ACC112 (cell line): ENCODE measurements at regions not wholly inside any gene's neighbourhood (a gene's known extent, or its start where the extent isn't known, plus 50 kb on each side); places are given as distances from the start of the nearest gene placed in this dataset.

ENCODE experiments used
- H2AFZ ChIP-seq: fragments of 200-600 bp; sonication (generic); one replicate; pipeline ENCODE4 v1.6.0; 2017; ENCODE audit warnings: antibody characterized with exemption, low read length; ENCODE audit not compliant: unreplicated experiment
- H3K27ac ChIP-seq: fragments of 200-600 bp; sonication (generic); 2 replicates; pipeline ENCODE4 v1.5.1; 2014; ENCODE audit warnings: low read depth, mild to moderate bottlenecking, antibody characterized with exemption, low read length, moderate library complexity
- H3K27me3 ChIP-seq: fragments of 200-600 bp; sonication (generic); 2 replicates; pipeline ENCODE4 v1.6.1; 2014; ENCODE audit warnings: mild to moderate bottlenecking, antibody characterized with exemption, low read length, moderate library complexity, mixed read lengths; ENCODE audit not compliant: insufficient read depth
- H3K36me3 ChIP-seq: fragments of 200-600 bp; sonication (generic); 2 replicates; pipeline ENCODE4 v1.6.1; 2016; ENCODE audit warnings: mild to moderate bottlenecking, antibody characterized with exemption, low read length, moderate library complexity, mixed read lengths; ENCODE audit not compliant: insufficient read depth
- H3K4me1 ChIP-seq: fragments of 200-600 bp; sonication (generic); one replicate; pipeline ENCODE4 v1.6.1; 2016; ENCODE audit warnings: low read length, mixed read lengths; ENCODE audit not compliant: insufficient read depth, unreplicated experiment, control insufficient read depth
- H3K4me3 ChIP-seq: fragments of 200-600 bp; sonication (generic); 2 replicates; pipeline ENCODE4 v1.5.1; 2014; ENCODE audit warnings: mild to moderate bottlenecking, low read depth, low read length
- H3K79me2 ChIP-seq: fragments of 200-600 bp; sonication (generic); one replicate; pipeline ENCODE4 v1.6.0; 2016; ENCODE audit warnings: low read length; ENCODE audit not compliant: control insufficient read depth, unreplicated experiment, insufficient read depth

DNA sequence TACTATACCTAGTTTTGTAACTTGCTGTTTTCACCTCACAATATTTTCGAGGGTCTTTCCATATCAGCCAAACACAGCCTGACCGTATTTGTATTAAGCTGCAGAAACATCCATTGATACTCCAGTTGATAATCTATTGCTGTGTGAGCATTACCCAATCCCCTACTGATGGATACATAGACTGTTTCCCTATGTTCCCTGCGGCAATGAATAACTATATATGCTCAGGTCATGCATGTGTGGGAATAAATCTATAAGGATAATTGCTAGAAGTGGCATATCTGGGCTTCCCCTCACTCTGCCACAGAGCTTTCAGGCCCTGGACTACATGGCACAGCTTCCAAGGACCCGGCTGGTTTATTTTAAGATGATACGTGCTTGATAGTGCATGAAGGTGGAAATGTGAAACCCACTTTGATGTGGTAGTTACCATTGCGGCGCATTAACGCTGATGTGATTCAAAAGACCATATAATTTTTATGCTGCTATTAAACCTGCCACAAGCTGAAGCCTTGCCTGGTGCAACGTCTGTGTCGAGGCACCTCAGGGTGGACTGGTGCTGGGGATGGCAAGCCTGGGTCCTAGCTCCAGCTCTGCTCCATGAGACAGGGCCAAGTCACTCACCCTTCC, 81.4 kb upstream of the KCNK12 start:
- H3K36me3 ChIP-seq: no peaks in the 10 kb centered on the region
- no peaks in the 10 kb centered on the region for H3K79me2 ChIP-seq
- no peak overlapping the region for H2AFZ ChIP-seq
- H3K27me3 ChIP-seq: peaks cover 32% of the 10 kb centered on the region
- H3K4me3 ChIP-seq: no peak overlapping the region
- no peak overlapping the region for H3K27ac ChIP-seq
- no peaks in the 10 kb centered on the region for H3K4me1 ChIP-seq

DNA sequence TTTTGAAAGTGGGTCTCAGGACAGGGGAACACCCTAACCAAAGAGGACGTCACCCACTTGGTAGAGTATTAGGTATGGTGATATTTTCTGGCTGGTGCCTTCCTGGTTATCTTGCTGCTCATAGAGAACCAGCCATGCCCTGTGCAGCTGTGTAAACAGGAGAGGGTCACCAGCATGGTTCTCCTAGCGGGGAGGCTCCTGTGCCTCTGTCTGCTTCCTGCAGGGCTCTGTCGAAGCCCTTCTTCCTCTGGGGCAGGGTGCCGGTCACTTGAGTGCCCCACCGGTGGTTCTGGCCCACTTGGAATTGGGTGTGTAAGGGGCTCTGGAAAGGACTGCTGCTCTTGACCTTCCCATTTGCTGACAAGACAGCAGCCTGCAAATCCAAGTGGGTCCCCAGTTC, 80.5 kb upstream of the KCNK12 start:
- Histone ChIP-seq H3K36me3 (no peaks in the 10 kb centered on the region), H3K27ac (no peak overlapping the region), H3K79me2 (no peaks in the 10 kb centered on the region), H3K4me3 (no peak overlapping the region), H3K4me1 (no peaks in the 10 kb centered on the region), H2AFZ (no peak overlapping the region), H3K27me3 (peaks cover 32% of the 10 kb centered on the region)

DNA sequence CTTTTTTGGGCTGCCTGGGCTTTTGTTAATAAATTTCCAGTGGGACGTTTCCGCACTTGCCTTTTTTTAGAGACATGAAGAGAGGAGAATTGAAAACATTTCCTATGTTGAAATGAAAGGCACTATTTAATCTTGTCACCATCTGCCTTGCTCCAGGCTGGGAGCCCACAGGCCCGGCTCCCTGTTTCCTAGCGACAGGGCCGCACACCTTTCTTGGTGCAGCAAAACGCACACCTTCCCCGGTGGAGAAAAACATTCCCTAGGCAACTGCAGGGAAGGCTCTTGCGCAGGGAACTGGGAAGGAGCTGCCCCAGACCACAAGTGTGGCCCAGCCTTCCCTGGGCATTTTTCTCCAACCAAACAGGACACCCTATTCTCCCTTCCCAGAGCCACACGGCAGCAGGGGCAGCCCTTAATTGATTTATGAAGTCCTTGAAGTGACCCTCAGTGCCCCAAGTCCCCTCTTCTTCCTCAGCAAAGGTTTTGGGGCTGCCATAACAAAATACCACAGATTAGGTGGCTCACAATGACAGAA, 79.3 kb upstream of the KCNK12 start:
- no peak overlapping the region for H3K27ac ChIP-seq
- H3K4me3 ChIP-seq: no peak overlapping the region
- H3K36me3 ChIP-seq: no peaks in the 10 kb centered on the region
- no peak overlapping the region for H2AFZ ChIP-seq
- H3K27me3 ChIP-seq: peaks cover 32% of the 10 kb centered on the region
- no peaks in the 10 kb centered on the region for H3K79me2 ChIP-seq
- H3K4me1 ChIP-seq: no peaks in the 10 kb centered on the region

DNA sequence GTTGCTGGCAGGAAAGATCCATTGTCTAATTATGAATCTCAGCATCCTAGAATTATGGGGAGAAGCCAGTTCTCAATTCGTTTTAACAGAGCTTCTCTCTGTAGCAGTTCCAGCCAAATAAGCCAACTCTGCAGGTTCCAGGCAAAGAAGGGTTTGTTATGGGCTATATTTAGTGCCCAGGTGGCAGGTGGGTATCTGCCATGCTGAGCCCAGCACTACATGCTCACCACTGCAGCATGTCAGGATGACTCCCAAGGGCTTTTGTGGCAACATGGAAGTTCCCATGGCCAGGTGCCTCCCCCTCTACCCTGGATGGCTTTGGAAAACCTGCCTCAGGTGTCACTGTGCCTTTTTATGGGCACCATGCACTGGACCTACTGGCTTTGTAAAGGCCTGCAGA, 74.5 kb upstream of the KCNK12 start:
- H3K79me2 ChIP-seq: no peaks in the 10 kb centered on the region
- no peaks in the 10 kb centered on the region for H3K36me3 ChIP-seq
- no peak overlapping the region for H2AFZ ChIP-seq
- H3K27me3 ChIP-seq: peaks cover 14% of the 10 kb centered on the region; the same call in 1 of the 2 replicates
- peaks cover 10% of the 10 kb centered on the region for H3K4me1 ChIP-seq
- no peak overlapping the region for H3K27ac ChIP-seq
- H3K4me3 ChIP-seq: no peak overlapping the region

DNA sequence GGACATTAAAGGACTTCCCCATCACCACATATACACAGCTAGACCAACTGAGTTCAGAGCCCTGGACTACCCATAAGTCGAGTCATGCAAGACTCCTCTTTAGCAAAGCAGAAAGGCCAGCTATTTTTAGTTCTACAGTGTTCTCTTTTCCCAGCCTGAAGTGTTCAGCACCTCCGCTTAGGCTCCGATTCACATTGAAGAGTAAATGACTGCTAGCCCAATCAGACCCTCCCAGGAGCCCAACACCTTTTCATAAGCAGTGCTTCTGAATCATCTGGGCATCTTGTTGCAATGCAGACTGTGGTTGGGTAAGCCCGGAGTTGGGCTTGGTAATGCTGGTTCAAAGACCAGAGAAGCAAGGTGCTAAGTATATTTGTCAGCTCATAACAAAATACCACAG, 73.6 kb upstream of the KCNK12 start:
- no peak overlapping the region for H3K27ac ChIP-seq
- no peak overlapping the region for H3K4me3 ChIP-seq
- H2AFZ ChIP-seq: no peak overlapping the region
- peaks cover 5% of the 10 kb centered on the region; the same call in 1 of the 2 replicates for H3K27me3 ChIP-seq
- H3K4me1 ChIP-seq: peaks cover 11% of the 10 kb centered on the region
- no peaks in the 10 kb centered on the region for H3K36me3 ChIP-seq
- H3K79me2 ChIP-seq: no peaks in the 10 kb centered on the region

DNA sequence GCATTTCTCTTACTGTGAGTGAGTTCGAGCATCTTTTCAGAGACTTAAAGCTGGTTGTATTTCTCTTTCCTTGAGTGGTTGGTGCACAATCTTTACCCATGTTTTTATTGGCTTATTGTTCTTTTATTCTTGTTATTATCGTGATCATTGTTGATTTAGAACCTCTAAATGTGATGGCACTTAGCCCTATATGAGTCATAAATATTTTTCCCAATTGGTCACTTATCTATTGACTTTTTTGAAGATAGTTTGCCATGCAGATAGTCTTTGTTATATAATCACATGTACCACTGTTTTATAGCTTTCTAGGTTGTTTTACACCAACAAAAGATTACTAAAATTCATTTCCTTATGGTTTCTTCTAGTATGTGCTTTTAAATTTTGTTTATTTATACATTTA, 70.6 kb upstream of the KCNK12 start:
- 0 out of 2 replicates have a peak, but pooled peaks cover 5% of the 10 kb centered on the region for H3K27me3 ChIP-seq
- H3K4me3 ChIP-seq: no peak overlapping the region
- no peak overlapping the region for H2AFZ ChIP-seq
- peaks cover 14% of the 10 kb centered on the region for H3K4me1 ChIP-seq
- H3K79me2 ChIP-seq: no peaks in the 10 kb centered on the region
- no peaks in the 10 kb centered on the region for H3K36me3 ChIP-seq
- H3K27ac ChIP-seq: no peak overlapping the region

DNA sequence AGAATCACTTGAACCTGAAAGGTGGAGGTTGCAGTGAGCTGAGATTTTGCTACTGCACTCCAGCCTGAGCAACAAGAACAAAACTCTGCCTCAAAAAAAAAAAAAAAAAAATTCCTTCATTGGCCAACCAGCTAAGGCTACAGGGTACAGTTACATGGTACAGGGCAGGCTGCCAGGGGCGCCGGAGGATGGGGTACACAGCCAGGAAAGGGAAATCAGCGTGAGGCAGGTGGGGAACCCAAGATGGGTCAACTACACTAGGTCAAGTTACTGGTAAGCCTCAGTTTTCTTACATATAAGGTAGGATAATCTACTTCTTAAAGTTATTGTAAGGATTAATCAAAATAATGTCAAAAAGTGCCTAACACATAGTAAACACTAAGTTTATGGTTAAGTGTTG, 69.6 kb upstream of the KCNK12 start:
- Histone ChIP-seq H3K27ac (no peak overlapping the region), H2AFZ (no peak overlapping the region), H3K4me3 (no peak overlapping the region), H3K4me1 (peaks cover 14% of the 10 kb centered on the region), H3K36me3 (no peaks in the 10 kb centered on the region), H3K27me3 (0 out of 2 replicates have a peak, but pooled peaks cover 5% of the 10 kb centered on the region), H3K79me2 (no peaks in the 10 kb centered on the region)

DNA sequence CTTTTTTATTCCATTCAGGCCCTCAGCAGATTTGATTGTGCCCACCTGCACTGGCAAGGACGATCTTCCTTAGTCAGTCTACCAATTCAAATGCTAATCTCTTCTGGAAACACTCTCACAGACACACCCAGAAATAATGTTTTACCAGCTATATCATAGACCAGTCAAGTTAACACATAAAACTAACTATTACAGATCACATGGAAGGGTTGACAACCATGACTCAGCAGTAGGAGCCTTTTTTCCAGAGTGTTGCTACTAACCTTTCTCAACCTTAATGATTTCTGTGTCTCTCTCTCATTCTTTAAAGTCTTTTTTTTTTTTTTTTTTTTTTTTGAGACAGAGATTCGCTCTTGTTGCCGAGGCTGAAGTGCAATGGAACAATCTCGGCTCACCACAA, 68.7 kb upstream of the KCNK12 start:
- no peak overlapping the region for H3K4me3 ChIP-seq
- H3K27ac ChIP-seq: no peak overlapping the region
- 0 out of 2 replicates have a peak, but pooled peaks cover 5% of the 10 kb centered on the region for H3K27me3 ChIP-seq
- H3K4me1 ChIP-seq: peaks cover 14% of the 10 kb centered on the region
- no peak overlapping the region for H2AFZ ChIP-seq
- no peaks in the 10 kb centered on the region for H3K79me2 ChIP-seq
- H3K36me3 ChIP-seq: no peaks in the 10 kb centered on the region

DNA sequence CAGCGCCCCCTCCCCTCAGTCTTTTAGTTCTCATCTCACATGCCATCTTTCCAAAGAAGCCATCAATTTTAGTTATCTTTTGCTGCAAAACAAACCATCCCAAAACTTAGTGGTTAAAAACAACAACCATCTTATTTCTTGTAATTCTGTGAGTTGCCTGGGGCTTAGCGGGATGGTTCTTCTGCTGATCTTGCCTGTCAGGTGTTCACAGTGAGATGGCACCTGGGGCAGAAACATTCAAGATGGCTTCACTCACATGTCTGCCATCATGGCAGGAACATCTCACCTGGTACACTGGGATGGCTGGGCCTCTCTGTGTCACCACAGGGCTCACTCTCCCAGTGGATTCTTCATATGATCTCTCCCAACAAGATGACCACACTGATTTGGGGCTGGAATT, 67.6 kb upstream of the KCNK12 start:
- Histone ChIP-seq H3K27me3 (0 out of 2 replicates have a peak, but pooled peaks cover under 1% of the 10 kb centered on the region), H3K4me1 (peaks cover 14% of the 10 kb centered on the region), H3K4me3 (no peak overlapping the region)

DNA sequence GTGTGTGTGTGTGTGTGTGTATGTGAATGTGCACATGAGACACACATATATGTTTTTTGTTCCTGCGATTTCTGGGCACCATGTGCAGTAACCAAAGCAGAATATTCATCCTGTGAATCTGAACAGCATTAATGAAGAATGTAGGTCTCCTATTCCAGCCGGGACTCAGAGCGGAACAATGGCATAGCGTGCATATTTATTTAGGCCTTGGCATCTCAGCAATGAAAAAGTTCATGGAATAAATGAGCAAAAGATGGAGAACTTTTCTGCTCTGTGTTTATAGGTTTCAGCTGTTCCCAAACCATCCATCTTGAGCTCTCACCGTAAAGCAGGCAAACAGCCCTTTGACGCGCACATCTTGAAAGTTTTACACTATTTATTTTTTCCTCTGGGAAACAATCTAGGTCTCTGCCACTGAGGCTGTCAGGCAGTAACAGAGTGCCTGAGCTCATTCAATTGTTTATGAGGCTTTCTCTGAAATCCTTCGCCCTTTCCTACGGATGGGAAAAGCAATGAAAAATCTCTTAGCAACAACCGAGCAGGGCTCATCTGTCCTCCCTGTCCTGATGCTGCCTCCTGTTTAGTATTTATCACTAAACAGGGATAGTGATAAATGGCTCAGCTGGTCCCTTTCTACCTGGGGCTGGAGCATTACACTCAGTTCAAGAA, 65.9 kb upstream of the KCNK12 start:
- Histone ChIP-seq H3K27ac (no peak overlapping the region), H3K27me3 (no peaks in the 10 kb centered on the region), H3K79me2 (no peaks in the 10 kb centered on the region), H3K36me3 (no peaks in the 10 kb centered on the region), H3K4me3 (no peak overlapping the region), H3K4me1 (peaks cover 22% of the 10 kb centered on the region), H2AFZ (no peak overlapping the region)

More for the DNA sequence above, 67.6 kb upstream of the KCNK12 start:
- Histone ChIP-seq H3K79me2 (no peaks in the 10 kb centered on the region), H3K36me3 (no peaks in the 10 kb centered on the region), H2AFZ (no peak overlapping the region), H3K27ac (no peak overlapping the region)

DNA sequence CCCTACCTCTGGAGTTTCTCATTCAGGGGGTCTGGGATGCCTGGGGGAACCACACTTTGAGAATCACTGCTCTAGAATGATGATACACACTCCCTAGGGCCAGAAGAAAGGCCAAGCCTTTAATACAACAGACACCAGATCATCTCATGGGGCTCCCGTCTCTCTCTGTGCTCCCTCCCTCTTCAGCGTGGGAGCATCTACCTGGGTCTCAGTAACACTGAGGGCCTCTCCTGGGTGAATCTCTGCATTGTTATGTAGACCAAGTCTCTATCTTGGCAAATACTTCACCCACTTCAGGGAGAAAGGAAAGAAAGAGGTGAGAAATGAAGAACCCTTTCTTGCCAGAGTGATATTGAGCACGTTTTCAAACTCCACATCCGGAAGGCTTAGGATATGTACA, 65.4 kb upstream of the KCNK12 start:
- Histone ChIP-seq H3K27ac (no peak overlapping the region), H3K36me3 (no peaks in the 10 kb centered on the region), H2AFZ (no peak overlapping the region)

More for the DNA sequence above, 65.4 kb upstream of the KCNK12 start:
- Histone ChIP-seq H3K4me3 (no peak overlapping the region), H3K27me3 (no peaks in the 10 kb centered on the region), H3K79me2 (no peaks in the 10 kb centered on the region), H3K4me1 (peaks cover 23% of the 10 kb centered on the region)
